Thymus (tissue), 11 donors: ENCODE measurements at regions not wholly inside any gene's neighbourhood (a gene's known extent, or its start where the extent isn't known, plus 50 kb on each side); places are given as distances from the start of the nearest gene placed in this dataset.
"Not testable (repeated sequence)": the region's sequence is repeated elsewhere in the genome, so short reads cannot be mapped to it uniquely, and the experiment has no call there.

Experiments
- DNase-seq, 9 donors: peaks; one replicate each; pipeline ENCODE4 v3.0.0-alpha.2; 2013; ENCODE audit warnings: low spot score in 9 of 9, low read depth in 6 of 9, missing footprints in 1 of 9
- H3K27ac ChIP-seq, 2 donors: one replicate each; pipeline ENCODE4 v1.5.1; 2013; ENCODE audit warnings: control low read depth in 1 of 2, low read depth in 1 of 2, low read length in 1 of 2, mild to moderate bottlenecking in 1 of 2, moderate library complexity in 1 of 2
- H3K27me3 ChIP-seq, 2 donors: one replicate each; pipeline ENCODE4 v1.5.1; 2013; ENCODE audit warnings: low read length in 1 of 2; ENCODE audit not compliant: control insufficient read depth in 2 of 2, insufficient read depth in 1 of 2
- H3K36me3 ChIP-seq, 2 donors: one replicate each; pipeline ENCODE4 v1.5.1; 2013; ENCODE audit warnings: low read length in 1 of 2, mild to moderate bottlenecking in 1 of 2, moderate library complexity in 1 of 2; ENCODE audit not compliant: control insufficient read depth in 2 of 2, insufficient read depth in 2 of 2
- H3K4me1 ChIP-seq, 2 donors: one replicate each; pipeline ENCODE4 v1.5.1; 2013; ENCODE audit warnings: low read length in 2 of 2; ENCODE audit not compliant: control insufficient read depth in 2 of 2, insufficient read depth in 2 of 2
- H3K4me3 ChIP-seq, 2 donors: one replicate each; pipeline ENCODE4 v1.5.1; 2013; ENCODE audit warnings: low read length in 2 of 2, control low read depth in 1 of 2, mild to moderate bottlenecking in 1 of 2
- H3K9me3 ChIP-seq, 2 donors: one replicate each; pipeline ENCODE4 v1.5.1; 2013; ENCODE audit warnings: low read length in 1 of 2, mild to moderate bottlenecking in 1 of 2; ENCODE audit not compliant: control insufficient read depth in 2 of 2, insufficient read depth in 1 of 2
- WGBS: extraction: QIAGEN DNeasy Blood & Tissue Kit; methylation state at CpG from one replicate; pipeline ENCODE4 v1.1.7; 2013; 5-methylcytosine and 5-hydroxymethylcytosine counted together
- donor health status: healthy.

DNA sequence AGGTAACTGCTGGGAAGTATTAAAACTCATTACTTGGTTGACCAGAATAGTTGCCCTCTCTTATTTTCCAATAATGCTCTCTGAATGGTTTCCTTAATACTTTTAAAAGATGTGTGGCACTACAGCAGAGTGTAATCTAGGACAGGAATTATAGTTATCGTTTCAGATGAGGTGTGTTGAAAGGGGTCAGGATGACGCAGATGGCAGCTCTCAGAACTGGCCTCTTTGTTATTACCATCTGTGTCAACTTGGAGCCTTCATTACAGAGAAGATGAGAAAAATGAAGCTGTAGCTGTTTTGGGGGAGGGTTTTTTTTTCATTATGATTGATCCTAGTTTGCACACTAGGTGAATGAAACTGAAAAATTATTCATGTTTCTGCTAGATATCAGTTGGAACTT, 238.9 kb downstream of the ANKRD30BL start:
- H3K27ac ChIP-seq, H3K27me3 ChIP-seq, H3K4me1 ChIP-seq, H3K36me3 ChIP-seq, H3K4me3 ChIP-seq, H3K9me3 ChIP-seq, DNase-seq: not testable (repeated sequence)
- 81% methylated on average over 2 of the region's 2 CpGs for WGBS
